CD4-positive, alpha-beta T cell treated with Interleukin-21 for 1 hour (primary cell): ENCODE measurements at regions not wholly inside any gene's neighbourhood (a gene's known extent, or its start where the extent isn't known, plus 50 kb on each side); places are given as distances from the start of the nearest gene placed in this dataset.

Experiments used
- DNase-seq: peaks from one replicate; pipeline ENCODE4 v3.0.0-alpha.2; 2020

DNA sequence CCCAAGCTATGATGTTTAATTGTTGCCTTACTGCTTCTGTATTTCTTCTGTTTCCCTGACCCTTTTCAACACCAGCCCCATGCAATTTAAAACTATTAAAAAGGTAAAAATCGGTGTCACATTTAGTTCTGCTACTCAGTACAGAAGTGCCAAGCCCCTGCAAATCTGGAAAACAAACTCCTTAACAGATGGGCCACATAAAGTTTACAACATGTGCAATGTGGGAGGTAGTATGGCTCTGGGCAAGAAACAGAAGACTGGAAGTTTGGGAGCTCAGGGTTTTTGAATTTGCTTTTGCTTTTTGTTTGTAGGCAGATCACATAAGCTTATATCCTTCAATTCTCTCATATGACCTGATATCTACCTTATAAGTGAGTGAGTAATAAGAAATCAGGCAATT, 404.0 kb upstream of the ATP2B1 start:
- no peak for DNase-seq

- no peak for DNase-seq
Measured at GRCh38 chr12:90111791-90112580, 403.3 kb upstream of the ATP2B1 start.

- DNase-seq = no peak
Measured at GRCh38 chr12:90106568-90106967, 397.9 kb upstream of the ATP2B1 start.

DNA sequence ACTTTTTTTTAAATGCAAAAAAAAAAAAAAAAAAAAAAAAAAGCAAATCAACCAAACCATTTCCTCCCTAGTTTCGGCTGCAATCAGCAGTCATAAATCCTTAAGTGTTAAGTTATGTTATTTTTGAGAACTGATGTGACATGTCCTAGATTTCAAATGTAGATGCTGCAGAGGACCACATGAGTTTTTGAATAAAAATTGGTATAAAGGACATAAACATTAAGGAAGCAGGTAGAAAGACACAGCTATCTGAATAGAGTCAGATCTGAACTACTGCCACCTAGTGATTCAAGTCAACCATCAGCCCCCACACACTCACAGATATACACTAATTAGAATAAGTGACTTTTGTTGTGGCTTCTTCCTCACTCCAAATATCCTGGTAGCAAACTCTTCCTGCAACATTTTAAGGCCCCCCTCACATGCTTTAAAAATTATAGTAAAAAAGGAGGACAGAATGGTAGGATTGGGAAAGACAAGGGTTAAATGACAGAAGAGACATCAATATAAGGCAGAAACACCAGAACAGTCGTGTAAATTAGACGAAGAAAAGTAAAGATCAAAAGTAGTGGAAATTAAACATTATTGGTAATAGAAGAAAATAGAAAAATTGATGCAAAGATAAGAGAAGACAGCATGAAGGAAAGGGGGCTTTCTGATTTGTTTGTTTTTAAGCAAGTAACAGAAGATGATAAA, 394.5 kb upstream of the ATP2B1 start:
- DNase-seq = peak; percentile 47

DNA sequence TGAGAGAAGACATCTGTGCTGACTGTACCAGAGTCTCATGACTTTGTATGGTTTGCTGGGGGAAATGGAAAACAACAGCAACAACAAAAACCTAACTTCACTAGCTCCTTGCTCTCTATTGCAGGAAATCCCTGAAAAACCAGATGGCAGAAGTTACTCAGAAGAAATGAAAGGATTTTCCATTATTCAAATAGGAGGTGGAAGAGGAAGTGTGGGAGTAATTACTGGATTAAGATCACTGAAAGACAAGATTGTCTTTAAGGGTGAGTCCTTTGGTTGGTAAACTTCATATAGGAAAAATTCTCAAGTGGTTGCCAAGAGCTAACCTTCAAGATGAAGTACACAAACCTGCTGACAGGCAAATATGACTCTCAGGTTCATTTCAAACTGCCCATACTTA, 391.9 kb upstream of the ATP2B1 start:
- DNase-seq = no peak

- no peak for DNase-seq
Measured at GRCh38 chr12:90099288-90099687, 390.6 kb upstream of the ATP2B1 start.

DNA sequence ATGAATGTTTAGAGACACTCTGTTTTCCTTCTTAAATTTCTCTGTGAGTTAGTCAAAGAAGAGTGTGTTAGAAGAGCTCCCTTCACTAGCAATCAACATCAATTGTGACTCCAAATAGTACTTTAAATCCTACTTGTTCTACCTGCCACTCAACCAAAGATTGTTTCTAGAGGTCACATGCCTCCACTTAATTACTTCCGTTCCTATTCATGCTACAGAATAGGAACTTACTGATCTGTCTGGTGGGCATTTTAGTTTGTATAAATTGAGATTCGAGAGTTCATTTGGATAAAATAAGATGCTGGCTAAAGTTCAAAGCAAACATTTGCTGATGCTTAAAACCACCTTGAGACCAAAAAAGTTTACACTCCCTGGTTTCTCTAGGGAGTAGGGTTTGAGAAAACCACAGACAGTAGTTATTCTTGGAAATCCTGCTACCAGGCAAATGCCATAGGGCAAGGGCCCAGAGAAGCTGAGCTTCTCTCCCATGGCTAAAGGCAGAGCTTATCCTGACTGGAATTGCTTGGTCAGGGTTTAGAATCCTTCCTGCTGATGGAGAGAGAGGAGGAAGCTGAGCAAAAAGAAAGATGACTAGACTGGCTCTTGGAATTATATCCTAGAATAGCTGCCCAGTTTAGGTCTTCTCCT, 389.6 kb upstream of the ATP2B1 start:
- no peak for DNase-seq

DNA sequence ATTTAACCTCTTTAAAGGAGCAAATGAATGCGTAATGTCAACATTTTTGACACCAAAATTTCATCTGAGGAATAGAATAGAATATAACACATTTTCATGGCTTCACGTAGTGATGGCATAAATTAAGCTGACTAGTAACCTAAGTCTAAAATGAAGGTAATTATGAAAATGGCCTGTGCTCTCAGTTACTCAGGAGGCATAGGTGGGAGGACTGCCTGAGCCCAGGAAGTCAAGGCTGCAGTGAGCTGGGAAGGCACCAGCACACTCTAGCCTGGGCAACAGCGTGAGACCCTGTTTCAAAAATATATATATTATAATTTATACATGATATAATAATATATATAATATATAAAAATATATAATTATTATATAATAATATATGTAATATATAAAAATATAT, 383.2 kb upstream of the ATP2B1 start:
- DNase-seq = no peak

DNA sequence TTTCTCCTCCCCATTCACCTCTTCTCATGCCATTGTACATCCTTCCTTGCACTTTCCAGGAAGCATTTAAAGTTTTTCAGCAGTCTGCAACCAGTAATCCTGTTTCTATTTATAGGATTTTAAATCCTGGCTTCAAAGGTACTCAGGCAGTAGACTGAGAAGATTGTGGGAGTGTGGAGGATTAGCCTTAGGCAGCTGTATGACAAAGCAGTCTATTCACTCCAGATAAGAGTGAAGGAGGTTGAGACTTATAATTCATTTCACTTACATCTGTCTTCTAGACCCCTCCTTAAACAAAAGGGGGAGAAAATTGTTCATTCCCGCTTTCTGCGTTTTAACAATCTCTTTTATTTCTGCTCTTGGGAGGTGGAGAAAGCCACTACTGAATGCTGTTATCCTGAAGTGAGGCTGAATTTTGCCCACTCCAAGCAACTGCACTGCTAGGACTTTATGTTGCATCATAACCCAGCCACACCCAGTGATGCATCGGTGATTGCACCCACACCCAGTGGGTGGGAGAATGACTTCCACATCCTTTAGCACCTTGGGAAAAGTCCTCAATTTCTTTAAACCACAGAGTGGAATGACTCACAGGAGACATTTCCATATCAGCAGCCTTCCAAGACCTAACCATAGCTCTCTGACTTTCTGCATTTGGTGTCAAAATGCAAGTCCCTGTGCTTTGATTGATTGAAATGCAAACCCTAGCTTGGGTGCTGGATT, 382.5 kb upstream of the ATP2B1 start:
- no peak for DNase-seq

GRCh38 chr12:90086281-90086680, 377.6 kb upstream of the ATP2B1 start:
- DNase-seq = no peak

DNA sequence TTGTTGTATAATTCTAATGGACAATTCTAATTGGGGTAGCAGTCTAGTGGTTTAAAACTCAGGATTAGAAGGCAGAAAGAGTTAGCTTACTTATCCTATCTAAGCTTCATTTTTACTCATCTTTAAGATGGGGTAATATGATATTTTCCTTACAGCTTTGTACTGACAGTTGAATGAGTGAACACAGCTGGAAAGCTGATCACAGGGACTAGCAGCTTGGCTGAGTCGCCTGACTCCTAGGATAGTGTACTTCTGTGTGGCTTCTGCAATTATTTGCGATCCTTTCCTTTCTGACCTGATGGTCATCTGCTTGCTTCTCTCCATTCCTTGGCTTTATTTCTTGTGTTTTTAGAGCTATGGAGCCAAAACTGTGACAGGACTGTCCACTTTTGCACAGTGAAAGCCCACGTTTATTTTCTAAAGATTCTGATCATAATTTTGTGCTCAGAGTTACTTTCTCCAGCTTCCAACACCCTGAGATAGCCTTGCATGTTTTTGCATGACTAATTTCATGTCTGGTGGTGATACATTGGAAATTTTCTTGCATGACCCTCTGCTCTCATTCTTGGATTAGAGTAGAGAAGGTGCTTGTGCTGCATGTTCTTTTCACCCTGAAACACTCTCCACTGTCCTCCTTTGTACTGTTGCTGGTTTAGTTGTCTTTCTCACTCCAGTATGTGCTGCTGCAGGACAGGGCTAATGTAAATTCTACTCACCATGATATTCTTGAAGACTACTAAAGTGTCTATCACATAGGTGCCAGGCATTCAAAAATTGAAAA, 377.0 kb upstream of the ATP2B1 start:
- no peak for DNase-seq

DNA sequence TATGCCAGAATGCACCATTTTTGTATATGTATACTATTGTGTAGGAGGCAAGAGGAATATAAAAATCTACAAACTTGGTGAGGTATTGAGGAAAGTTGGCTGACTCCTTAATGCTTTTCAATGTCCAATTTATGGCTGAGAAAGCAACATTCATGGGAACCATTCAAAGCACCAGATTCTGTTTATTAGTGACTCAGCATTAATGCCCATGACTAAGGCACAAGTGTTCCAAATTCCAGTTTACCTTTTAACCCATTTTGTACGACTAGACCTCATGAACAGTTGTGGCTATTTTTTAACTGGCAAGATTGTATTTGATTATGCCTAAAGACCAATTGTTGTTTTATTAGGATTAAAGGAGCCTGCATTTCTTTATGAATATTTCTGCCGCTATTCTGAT, 375.4 kb upstream of the ATP2B1 start:
- DNase-seq = no peak

DNA sequence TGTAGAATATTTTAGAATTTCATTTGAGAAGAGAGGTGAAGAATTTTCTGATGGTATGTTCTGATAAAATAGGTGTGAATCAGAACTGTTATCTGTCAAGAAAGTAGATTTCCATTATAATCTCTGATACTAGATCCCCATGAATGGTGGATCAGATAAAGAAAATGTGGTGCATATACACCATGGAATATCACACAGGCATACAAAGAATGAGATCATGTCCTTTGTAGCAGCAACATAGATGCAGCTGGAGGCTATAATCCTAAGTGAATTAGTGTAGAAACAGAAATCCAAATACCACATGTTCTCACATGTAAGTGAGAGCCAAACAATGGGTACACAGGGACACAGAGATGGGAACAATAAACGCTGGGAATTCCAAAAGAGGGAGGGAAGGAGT, 372.0 kb upstream of the ATP2B1 start:
- DNase-seq = no peak

DNA sequence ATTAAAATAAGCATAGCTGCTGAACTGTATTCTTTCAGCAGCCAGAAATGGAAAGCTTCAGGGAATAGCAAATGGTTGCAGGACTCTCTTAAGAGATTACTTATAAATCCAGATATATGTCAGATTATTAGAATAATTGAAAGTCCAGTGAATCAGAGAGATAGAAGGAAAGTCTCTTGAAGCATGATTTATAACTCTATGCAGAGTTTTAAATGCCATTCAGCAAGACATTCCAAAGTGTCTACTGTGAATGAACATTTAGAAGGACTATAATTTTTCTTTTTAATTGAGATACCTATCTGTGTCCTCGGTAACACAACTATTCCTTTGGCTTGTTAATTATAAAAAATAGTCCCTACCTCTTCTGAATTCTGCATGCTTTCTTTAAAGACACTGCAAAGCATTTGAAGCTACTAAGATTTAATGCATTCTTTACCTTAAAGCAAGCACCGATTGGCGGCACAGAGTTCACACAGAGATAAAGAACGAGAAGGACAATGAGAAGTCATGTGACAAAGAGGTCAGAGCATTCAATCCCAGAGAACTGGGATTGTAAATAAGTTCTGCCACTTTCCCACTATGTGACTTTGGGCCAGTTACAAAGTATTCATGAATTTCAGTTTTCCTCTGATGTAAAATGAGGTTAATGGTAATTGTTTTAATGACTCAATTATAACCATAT, 371.0 kb upstream of the ATP2B1 start:
- no peak for DNase-seq

DNA sequence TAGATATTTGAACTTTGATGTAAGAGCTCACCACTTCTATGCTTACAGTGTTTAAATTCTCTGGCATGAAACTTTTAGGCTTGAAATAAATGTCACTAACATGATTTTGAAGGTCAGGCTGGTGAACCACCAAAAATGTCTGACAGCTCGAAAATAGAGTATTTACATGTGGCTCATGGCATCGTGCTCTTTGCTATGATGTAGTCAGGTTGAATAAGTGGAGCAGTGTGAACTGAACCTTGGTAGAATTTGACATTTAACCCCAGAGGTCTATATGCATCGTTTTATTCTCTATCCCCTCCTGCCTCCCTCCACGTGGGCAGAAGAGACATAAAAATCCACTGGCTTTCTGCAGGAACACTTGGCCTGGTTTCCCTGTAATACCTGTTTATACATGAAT, 369.7 kb upstream of the ATP2B1 start:
- no peak for DNase-seq

- no peak for DNase-seq
Measured at GRCh38 chr12:90077756-90078155, 369.1 kb upstream of the ATP2B1 start.

- no peak for DNase-seq
Measured at GRCh38 chr12:90076851-90077319, 368.2 kb upstream of the ATP2B1 start.

- DNase-seq = no peak
Measured at GRCh38 chr12:90075685-90076084, 367.0 kb upstream of the ATP2B1 start.

DNA sequence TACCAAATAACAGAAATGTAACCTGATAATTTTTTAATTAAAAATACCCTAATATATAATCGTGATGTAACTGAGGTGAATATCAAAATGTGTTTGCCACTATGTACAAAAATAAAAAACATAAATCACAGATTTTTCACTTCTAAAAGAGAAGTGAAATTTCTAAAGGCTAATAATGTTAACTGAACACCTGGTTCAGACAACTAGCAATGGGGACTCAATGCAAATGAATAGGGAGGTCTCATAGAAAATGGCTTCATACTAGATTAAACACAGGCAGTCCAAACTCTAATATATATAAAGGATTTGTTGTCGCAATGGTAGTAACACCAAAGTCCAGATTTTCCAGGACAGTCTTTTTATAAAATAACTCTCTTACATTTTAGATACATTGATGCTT, 365.4 kb upstream of the ATP2B1 start:
- DNase-seq = no peak

GRCh38 chr12:90071996-90072395, 363.4 kb upstream of the ATP2B1 start:
- no peak for DNase-seq

- no peak for DNase-seq
Measured at GRCh38 chr12:90069711-90070110, 361.1 kb upstream of the ATP2B1 start.

DNA sequence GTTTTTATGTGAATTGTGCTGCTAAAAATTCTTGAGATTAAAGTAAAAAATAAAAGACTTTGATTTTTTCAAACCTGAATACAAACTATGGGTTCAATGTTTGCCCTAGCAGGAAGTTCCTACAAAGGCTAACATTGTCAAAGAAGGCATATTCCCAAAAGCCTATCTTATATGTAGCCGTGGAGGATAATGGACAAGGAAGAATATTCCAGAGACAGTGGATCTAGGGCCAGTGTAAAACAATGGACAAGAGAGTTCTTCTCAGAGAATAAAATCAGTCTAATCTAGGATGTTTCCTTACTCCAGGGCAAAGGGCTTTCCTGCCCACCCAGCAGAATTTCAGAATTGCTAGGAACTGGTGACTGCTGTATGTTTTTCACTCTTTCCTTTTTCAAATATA, 359.2 kb upstream of the ATP2B1 start:
- no peak for DNase-seq
